ENCODE measurements at regions not wholly inside any gene's neighbourhood (a gene's known extent, or its start where the extent isn't known, plus 50 kb on each side); places are given as distances from the start of the nearest gene placed in this dataset.
A peak's percentile ranks its signal among the peaks of the same experiment; 100 is the strongest.

GRCh38 chr12:111222027-111222414, 146.9 kb downstream of the PHETA1 start:
- Histone ChIP-seq H3K4me2 (ENCODE audit: low read length) (no peak overlapping the region), H3K9me2 (ENCODE audit: insufficient read depth, low read length) (no peaks in the 10 kb centered on the region), H3K9me3 (ENCODE audit: low read length) (no peaks in the 10 kb centered on the region), H3K27me3 (ENCODE audit: insufficient read depth, low read depth, low read length) (no peaks in the 10 kb centered on the region), H4K20me1 (ENCODE audit: insufficient read depth) (no peaks in the 10 kb centered on the region), H3F3A (ENCODE audit: insufficient read depth, low read length, poor library complexity, severe bottlenecking) (peaks cover 7% of the 10 kb centered on the region), H3K36me3 (ENCODE audit: insufficient read depth, low read length) (no peaks in the 10 kb centered on the region), H2AFZ (ENCODE audit: low read depth, low read length) (no peak overlapping the region), H3K4me3 (ENCODE audit: low read length) (no peak overlapping the region), H3K27ac (ENCODE audit: low read length) (peak overlapping the region; percentile 17), H3K79me2 (replicated peaks; ENCODE audit: insufficient read depth, low read length) (no peaks in the 10 kb centered on the region), H3K9ac (ENCODE audit: low read length) (peak overlapping the region; percentile 7)
- TF ChIP-seq REST (IDR thresholded peaks at IDR 0.05; ENCODE audit: borderline replicate concordance), result no peak
- TF ChIP-seq SMC3 (conservative IDR thresholded peaks at IDR 0.05; ENCODE audit: poor library complexity), result no peak
- no peak for TF ChIP-seq TAF1 (IDR thresholded peaks at IDR 0.05; ENCODE audit: low read depth)
- TF ChIP-seq EZH2 (IDR thresholded peaks at IDR 0.05; ENCODE audit: borderline replicate concordance, insufficient read depth, low read length, poor library complexity, severe bottlenecking), result no peak
- no peak for TF ChIP-seq POLR2AphosphoS5 (IDR thresholded peaks at IDR 0.05)
- TF ChIP-seq MXI1 (conservative IDR thresholded peaks at IDR 0.05; ENCODE audit: poor library complexity, severe bottlenecking), result no peak
- no peak for TF ChIP-seq RAD21 (conservative IDR thresholded peaks at IDR 0.05)
- TF ChIP-seq CTCF (IDR thresholded peaks at IDR 0.05; ENCODE audit: poor library complexity, severe bottlenecking), result no peak
- TF ChIP-seq EP300 (conservative IDR thresholded peaks at IDR 0.05; ENCODE audit: poor library complexity, severe bottlenecking), result no peak

GRCh38 chr12:111221062-111222026, 147.6 kb downstream of the PHETA1 start:
- Histone ChIP-seq H3F3A (ENCODE audit: insufficient read depth, low read length, poor library complexity, severe bottlenecking) (peaks cover 7% of the 10 kb centered on the region), H3K4me3 (ENCODE audit: low read length) (no peak overlapping the region), H2AFZ (ENCODE audit: low read depth, low read length) (no peak overlapping the region), H3K9me3 (ENCODE audit: low read length) (no peaks in the 10 kb centered on the region), H3K9me2 (ENCODE audit: insufficient read depth, low read length) (no peaks in the 10 kb centered on the region), H3K36me3 (ENCODE audit: insufficient read depth, low read length) (no peaks in the 10 kb centered on the region), H3K79me2 (replicated peaks; ENCODE audit: insufficient read depth, low read length) (no peaks in the 10 kb centered on the region), H4K20me1 (ENCODE audit: insufficient read depth) (no peaks in the 10 kb centered on the region), H3K27me3 (ENCODE audit: insufficient read depth, low read depth, low read length) (no peaks in the 10 kb centered on the region), H3K4me2 (ENCODE audit: low read length) (no peak overlapping the region), H3K27ac (ENCODE audit: low read length) (peak overlapping the region; percentile 17), H3K9ac (ENCODE audit: low read length) (peak overlapping the region; percentile 7)
- TF ChIP-seq SMC3 (conservative IDR thresholded peaks at IDR 0.05; ENCODE audit: poor library complexity) (no peak), RAD21 (conservative IDR thresholded peaks at IDR 0.05) (no peak), TAF1 (IDR thresholded peaks at IDR 0.05; ENCODE audit: low read depth) (no peak), MXI1 (conservative IDR thresholded peaks at IDR 0.05; ENCODE audit: poor library complexity, severe bottlenecking) (no peak), REST (IDR thresholded peaks at IDR 0.05; ENCODE audit: borderline replicate concordance) (no peak), EZH2 (IDR thresholded peaks at IDR 0.05; ENCODE audit: borderline replicate concordance, insufficient read depth, low read length, poor library complexity, severe bottlenecking) (no peak), POLR2AphosphoS5 (IDR thresholded peaks at IDR 0.05) (peak; percentile 40), EP300 (conservative IDR thresholded peaks at IDR 0.05; ENCODE audit: poor library complexity, severe bottlenecking) (no peak)
